ENCODE measurements at regions not wholly inside any gene's neighbourhood (a gene's known extent, or its start where the extent isn't known, plus 50 kb on each side); places are given as distances from the start of the nearest gene placed in this dataset.

GRCh38 chr7:119630406-119630969 lies 642.5 kb upstream of the KCND2 start:
- TF ChIP-seq RAD21 (conservative IDR thresholded peaks at IDR 0.05): no peak
- no peak for TF ChIP-seq EZH2 (IDR thresholded peaks at IDR 0.05; ENCODE audit: borderline replicate concordance, insufficient read depth, low read length, poor library complexity, severe bottlenecking)
- TF ChIP-seq, protein P1, sequence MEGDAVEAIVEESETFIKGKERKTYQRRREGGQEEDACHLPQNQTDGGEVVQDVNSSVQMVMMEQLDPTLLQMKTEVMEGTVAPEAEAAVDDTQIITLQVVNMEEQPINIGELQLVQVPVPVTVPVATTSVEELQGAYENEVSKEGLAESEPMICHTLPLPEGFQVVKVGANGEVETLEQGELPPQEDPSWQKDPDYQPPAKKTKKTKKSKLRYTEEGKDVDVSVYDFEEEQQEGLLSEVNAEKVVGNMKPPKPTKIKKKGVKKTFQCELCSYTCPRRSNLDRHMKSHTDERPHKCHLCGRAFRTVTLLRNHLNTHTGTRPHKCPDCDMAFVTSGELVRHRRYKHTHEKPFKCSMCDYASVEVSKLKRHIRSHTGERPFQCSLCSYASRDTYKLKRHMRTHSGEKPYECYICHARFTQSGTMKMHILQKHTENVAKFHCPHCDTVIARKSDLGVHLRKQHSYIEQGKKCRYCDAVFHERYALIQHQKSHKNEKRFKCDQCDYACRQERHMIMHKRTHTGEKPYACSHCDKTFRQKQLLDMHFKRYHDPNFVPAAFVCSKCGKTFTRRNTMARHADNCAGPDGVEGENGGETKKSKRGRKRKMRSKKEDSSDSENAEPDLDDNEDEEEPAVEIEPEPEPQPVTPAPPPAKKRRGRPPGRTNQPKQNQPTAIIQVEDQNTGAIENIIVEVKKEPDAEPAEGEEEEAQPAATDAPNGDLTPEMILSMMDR (IDR thresholded peaks at IDR 0.05; ENCODE audit: poor library complexity, severe bottlenecking): no peak
- TF ChIP-seq TAF1 (IDR thresholded peaks at IDR 0.05; ENCODE audit: low read depth): no peak
- no peak for TF ChIP-seq EP300 (conservative IDR thresholded peaks at IDR 0.05; ENCODE audit: poor library complexity, severe bottlenecking)

All from neural cell (in vitro differentiated cells).